Endothelial cell of umbilical vein (primary cell): ENCODE measurements at regions not wholly inside any gene's neighbourhood (a gene's known extent, or its start where the extent isn't known, plus 50 kb on each side); places are given as distances from the start of the nearest gene placed in this dataset.

Experiments
- BruUV-seq: library from RNA; stranded (reverse); fragments of 400-500 nt; replicated peaks from 2 replicates; lab custom pipeline; 2021; lab: Mats Ljungman, UMichigan
- CTCF ChIA-PET: fragments of 300-600, 350-600 bp; sonication (Branson Sonifier 250); formaldehyde crosslinking; loops from one replicate; lab custom pipeline; 2021; ENCODE audit warnings: antibody characterized with exemption, inconsistent platforms; lab: Charles Lee
- POLR2A ChIA-PET: fragments of 300-600, 350-600 bp; sonication (Branson Sonifier 250); formaldehyde crosslinking; loops from one replicate; lab custom pipeline; 2021; ENCODE audit warnings: antibody characterized with exemption, inconsistent platforms; lab: Charles Lee
- DNase-seq: peaks from one replicate; pipeline ENCODE4 v3.0.0-alpha.2; 2011; ENCODE audit warnings: low read depth, low spot score
- FAIRE-seq: peaks from 2 replicates; lab custom pipeline; 2011; peaks lifted over from hg19 to GRCh38; lab: Jason Lieb, UNC
- H2AFZ ChIP-seq: 2 replicates; pipeline ENCODE4 v1.6.0; 2012; ENCODE audit warnings: low read depth, low read length, control low read depth, inconsistent platforms
- H3K27ac ChIP-seq: 2 replicates; pipeline ENCODE4 v1.5.1; 2011; ENCODE audit warnings: low read depth, mild to moderate bottlenecking, control low read depth, low read length, moderate library complexity; ENCODE audit not compliant: insufficient read depth
- H3K27me3 ChIP-seq, 2 experiments: 2 replicates each; pipeline versions ENCODE4 v1.6.0 to v1.6.1; 2011; ENCODE audit warnings: low read length in 2 of 2, mixed read lengths in 1 of 2; ENCODE audit not compliant: control insufficient read depth in 2 of 2, insufficient read depth in 2 of 2
- H3K36me3 ChIP-seq, 2 experiments: 2 replicates in 1 of 2; 3 replicates in 1 of 2; pipeline ENCODE4 v1.5.1; 2011; ENCODE audit warnings: low read length in 2 of 2, mild to moderate bottlenecking in 1 of 2, moderate library complexity in 1 of 2; ENCODE audit not compliant: control insufficient read depth in 2 of 2, insufficient read depth in 2 of 2; ENCODE audit errors: extremely low read depth in 1 of 2
- H3K4me1 ChIP-seq: 3 replicates; pipeline ENCODE4 v1.5.1; 2011; ENCODE audit warnings: mild to moderate bottlenecking, low read length; ENCODE audit not compliant: control insufficient read depth, insufficient read depth; ENCODE audit errors: extremely low read depth
- H3K4me2 ChIP-seq: 2 replicates; pipeline ENCODE4 v1.6.1; 2011; ENCODE audit warnings: low read length, control low read depth, mixed read lengths; ENCODE audit not compliant: insufficient read depth
- H3K4me3 ChIP-seq, 3 experiments: fragments of 200-600 bp in 1 of 3; sonication (generic), shearing (Covaris generic) in 1 of 3; replicated peaks in 1 of 3; 2 replicates each; pipeline ENCODE4 v1.5.1; 2011 to 2016; ENCODE audit warnings: control low read depth in 3 of 3, low read length in 3 of 3, mild to moderate bottlenecking in 2 of 3, inconsistent platforms in 1 of 3, low read depth in 1 of 3, moderate library complexity in 1 of 3; ENCODE audit not compliant: insufficient read depth in 1 of 3
- H3K79me2 ChIP-seq: 2 replicates; pipeline ENCODE4 v1.6.0; 2012; ENCODE audit warnings: low read length, inconsistent platforms; ENCODE audit not compliant: control insufficient read depth, insufficient read depth
- H3K9ac ChIP-seq: replicated peaks from 2 replicates; pipeline ENCODE3; 2011; ENCODE audit warnings: low read length, control low read depth; ENCODE audit not compliant: insufficient read depth; ENCODE audit errors: extremely low read depth
- H3K9me1 ChIP-seq: replicated peaks from 3 replicates; pipeline ENCODE4 v1.6.0; 2011; ENCODE audit warnings: mild to moderate bottlenecking, low read length; ENCODE audit not compliant: control insufficient read depth, insufficient read depth; ENCODE audit errors: extremely low read depth
- H3K9me3 ChIP-seq: replicated peaks from 2 replicates; pipeline ENCODE4 v1.5.1; 2012; ENCODE audit warnings: low read length, inconsistent platforms; ENCODE audit not compliant: control insufficient read depth, insufficient read depth
- H4K20me1 ChIP-seq: replicated peaks from 2 replicates; pipeline ENCODE3; 2011; ENCODE audit warnings: mild to moderate bottlenecking, low read length; ENCODE audit not compliant: control insufficient read depth, insufficient read depth; ENCODE audit errors: extremely low read depth
- CTCF ChIP-seq, 2 donors: IDR thresholded peaks; 1 replicate in 1 of 2; 2 replicates in 1 of 2; pipeline ENCODE4 v1.5.1; 2011; ENCODE audit warnings: low read length in 2 of 2, mild to moderate bottlenecking in 2 of 2, moderate library complexity in 2 of 2, control low read depth in 1 of 2, inconsistent platforms in 1 of 2, low read depth in 1 of 2; ENCODE audit not compliant: insufficient read depth in 1 of 2; ENCODE audit errors: extremely low read depth in 1 of 2
- EZH2 ChIP-seq: IDR thresholded peaks from 2 replicates; pipeline ENCODE4 v1.6.1; 2012; ENCODE audit warnings: borderline replicate concordance, low read depth, mild to moderate bottlenecking, moderate library complexity, low read length, inconsistent platforms; ENCODE audit not compliant: severe bottlenecking
- FOS ChIP-seq: IDR thresholded peaks from 2 replicates; pipeline ENCODE4 v1.6.1; 2011; ENCODE audit warnings: mild to moderate bottlenecking, low read length, moderate library complexity, borderline replicate concordance; ENCODE audit not compliant: insufficient read depth
- GATA2 ChIP-seq: IDR thresholded peaks from 2 replicates; pipeline ENCODE4 v1.7.0; 2011; ENCODE audit warnings: low read depth, mild to moderate bottlenecking, moderate library complexity, mixed read lengths, low read length; ENCODE audit not compliant: insufficient read length, insufficient read depth
- JUN ChIP-seq: IDR thresholded peaks from 2 replicates; pipeline ENCODE4 v1.6.1; 2011; ENCODE audit warnings: borderline replicate concordance, low read depth; ENCODE audit not compliant: insufficient read length, insufficient read depth
- MAX ChIP-seq: IDR thresholded peaks from 2 replicates; pipeline ENCODE4 v1.6.1; 2011; ENCODE audit not compliant: insufficient read depth, insufficient read length
- MYC ChIP-seq: IDR thresholded peaks from one replicate; pipeline ENCODE4 v1.6.1; 2011; ENCODE audit warnings: mild to moderate bottlenecking, low read depth, low read length
- POLR2A ChIP-seq: IDR thresholded peaks from 2 replicates; pipeline ENCODE4 v1.6.1; 2012; ENCODE audit warnings: low read depth, mild to moderate bottlenecking, control low read depth, low read length
- POLR2AphosphoS5 ChIP-seq: IDR thresholded peaks from 2 replicates; pipeline ENCODE4 v1.6.1; 2012; ENCODE audit warnings: low read depth, mild to moderate bottlenecking, control low read depth, low read length, moderate library complexity; ENCODE audit not compliant: insufficient read depth
- dilution Hi-C: fragments of 300-500 bp; cut with MboI; formaldehyde crosslinking; loops from one replicate; pipeline ENCODE4 v1.15.0; 2019; ENCODE audit warnings: low sequenced_read_pairs; ENCODE audit not compliant: extremely low pct_ligation_motif_present
- intact Hi-C: fragments of 100-400 bp; cut with micrococcal nuclease; formaldehyde crosslinking; loops from one replicate; pipeline ENCODE4 v1.10.0; 2022

- dilution Hi-C loops: no loop called here
- no peak overlapping the region for H3K4me3 ChIP-seq
- no TSS peak for BruUV-seq
- ChIA-PET CTCF (no interaction called here), POLR2A (no interaction called here)
- no peak overlapping the region for H2AFZ ChIP-seq
- H3K4me1 ChIP-seq: no peaks in the 10 kb centered on the region
- no peaks in the 10 kb centered on the region for H3K9me1 ChIP-seq
- TF ChIP-seq MYC (no peak), EZH2 (no peak), GATA2 (no peak), POLR2AphosphoS5 (no peak), JUN (no peak), MAX (no peak), POLR2A (no peak)
- no peaks in the 10 kb centered on the region for H3K36me3 ChIP-seq
- intact Hi-C loops: no loop called here
- no peak for FAIRE-seq
- no peaks in the 10 kb centered on the region for H3K79me2 ChIP-seq
- no peak overlapping the region for H3K4me2 ChIP-seq
- H4K20me1 ChIP-seq: no peaks in the 10 kb centered on the region
- no peak overlapping the region for H3K27ac ChIP-seq
- no peak overlapping the region for H3K9ac ChIP-seq
- peak; percentile 6 for DNase-seq
- H3K27me3 ChIP-seq: no peaks in the 10 kb centered on the region
- no peaks in the 10 kb centered on the region for H3K9me3 ChIP-seq
Observed at GRCh38 chr6:22399693-22400092, 102.9 kb upstream of the PRL start.

- TF ChIP-seq POLR2A (no peak), MAX (no peak), MYC (no peak), POLR2AphosphoS5 (no peak), JUN (no peak), FOS (no peak), EZH2 (no peak), GATA2 (no peak), CTCF (IDR thresholded peaks at IDR 0.05; ENCODE audit: extremely low read depth in 1 of 2, insufficient read depth in 1 of 2, low read depth in 1 of 2, low read length in 2 of 2) (no peak)
- CTCF ChIA-PET: no interaction called here
- no peaks in the 10 kb centered on the region for H3K36me3 ChIP-seq
- POLR2A ChIA-PET: no interaction called here
- DNase-seq (no peak), FAIRE-seq (no peak)
- H3K4me2 ChIP-seq: no peak overlapping the region
- H3K79me2 ChIP-seq: no peaks in the 10 kb centered on the region
- H3K9me3 ChIP-seq: no peaks in the 10 kb centered on the region
- H3K9me1 ChIP-seq: no peaks in the 10 kb centered on the region
- no peaks in the 10 kb centered on the region for H4K20me1 ChIP-seq
- no TSS peak for BruUV-seq
- H3K4me1 ChIP-seq: no peaks in the 10 kb centered on the region
- intact Hi-C loops: no loop called here
- dilution Hi-C loops: no loop called here
- H3K27ac ChIP-seq: no peak overlapping the region
- no peaks in the 10 kb centered on the region for H3K27me3 ChIP-seq
- no peak overlapping the region for H3K4me3 ChIP-seq
- H3K9ac ChIP-seq: no peak overlapping the region
- no peak overlapping the region for H2AFZ ChIP-seq
Observed at GRCh38 chr6:22401206-22401605, 104.4 kb upstream of the PRL start.
